ENCODE measurements at regions not wholly inside any gene's neighbourhood (a gene's known extent, or its start where the extent isn't known, plus 50 kb on each side); places are given as distances from the start of the nearest gene placed in this dataset.
"Not testable (repeated sequence)": the region's sequence is repeated elsewhere in the genome, so short reads cannot be mapped to it uniquely, and the experiment has no call there.

GRCh38 chr10:78229950-78230675 lies 196.4 kb downstream of the RPS24 start:
- Histone ChIP-seq H3K4me3 (ENCODE audit: low read depth in 1 of 2, low read length in 2 of 2) (no peak overlapping the region), H3K9me3 (ENCODE audit: control insufficient read depth in 1 of 2, low read length in 2 of 2) (no peaks in the 10 kb centered on the region), H3K27me3 (ENCODE audit: low read depth, low read length) (no peaks in the 10 kb centered on the region), H3K36me3 (ENCODE audit: control insufficient read depth in 1 of 2, insufficient read depth in 2 of 2, low read length in 2 of 2) (no peaks in the 10 kb centered on the region), H3K4me1 (ENCODE audit: control insufficient read depth in 1 of 2, insufficient read depth in 2 of 2, low read length in 2 of 2) (peaks cover 3 to 4% of the 10 kb centered on the region in 2 donors), H3K27ac (ENCODE audit: low read length) (no peak overlapping the region)

GRCh38 chr10:78231327-78231726 lies 197.7 kb downstream of the RPS24 start:
- Histone ChIP-seq H3K27me3 (ENCODE audit: low read depth, low read length) (no peaks in the 10 kb centered on the region), H3K4me3 (ENCODE audit: low read depth in 1 of 2, low read length in 2 of 2) (no peak overlapping the region), H3K9me3 (ENCODE audit: control insufficient read depth in 1 of 2, low read length in 2 of 2) (no peaks in the 10 kb centered on the region), H3K36me3 (ENCODE audit: control insufficient read depth in 1 of 2, insufficient read depth in 2 of 2, low read length in 2 of 2) (no peaks in the 10 kb centered on the region), H3K4me1 (ENCODE audit: control insufficient read depth in 1 of 2, insufficient read depth in 2 of 2, low read length in 2 of 2) (peaks cover 3 to 4% of the 10 kb centered on the region in 2 donors), H3K27ac (ENCODE audit: low read length) (no peak overlapping the region)

GRCh38 chr10:78231939-78232338 lies 198.3 kb downstream of the RPS24 start:
- Histone ChIP-seq H3K4me3 (ENCODE audit: low read depth in 1 of 2, low read length in 2 of 2) (no peak overlapping the region), H3K27ac (ENCODE audit: low read length) (peak overlapping the region; percentile 22), H3K9me3 (ENCODE audit: control insufficient read depth in 1 of 2, low read length in 2 of 2) (no peaks in the 10 kb centered on the region), H3K4me1 (ENCODE audit: control insufficient read depth in 1 of 2, insufficient read depth in 2 of 2, low read length in 2 of 2) (peaks cover 3 to 4% of the 10 kb centered on the region in 2 donors), H3K27me3 (ENCODE audit: low read depth, low read length) (no peaks in the 10 kb centered on the region), H3K36me3 (ENCODE audit: control insufficient read depth in 1 of 2, insufficient read depth in 2 of 2, low read length in 2 of 2) (no peaks in the 10 kb centered on the region)

- Histone ChIP-seq H3K27ac (ENCODE audit: low read length) (no peak overlapping the region), H3K36me3 (ENCODE audit: control insufficient read depth in 1 of 2, insufficient read depth in 2 of 2, low read length in 2 of 2) (no peaks in the 10 kb centered on the region), H3K9me3 (ENCODE audit: control insufficient read depth in 1 of 2, low read length in 2 of 2) (no peaks in the 10 kb centered on the region), H3K4me1 (ENCODE audit: control insufficient read depth in 1 of 2, insufficient read depth in 2 of 2, low read length in 2 of 2) (peaks cover 3 to 4% of the 10 kb centered on the region in 2 donors), H3K4me3 (ENCODE audit: low read depth in 1 of 2, low read length in 2 of 2) (no peak overlapping the region), H3K27me3 (ENCODE audit: low read depth, low read length) (no peaks in the 10 kb centered on the region)
Measured at GRCh38 chr10:78236416-78237015, 202.9 kb downstream of the RPS24 start.

GRCh38 chr10:78237951-78238350 lies 204.3 kb downstream of the RPS24 start:
- not testable (repeated sequence) for H3K36me3 ChIP-seq (ENCODE audit: control insufficient read depth in 1 of 2, insufficient read depth in 2 of 2, low read length in 2 of 2); H3K27ac ChIP-seq (ENCODE audit: low read length); H3K4me1 ChIP-seq (ENCODE audit: control insufficient read depth in 1 of 2, insufficient read depth in 2 of 2, low read length in 2 of 2); H3K4me3 ChIP-seq (ENCODE audit: low read depth in 1 of 2, low read length in 2 of 2); H3K9me3 ChIP-seq (ENCODE audit: control insufficient read depth in 1 of 2, low read length in 2 of 2); H3K27me3 ChIP-seq (ENCODE audit: low read depth, low read length)

- Histone ChIP-seq H3K36me3 (ENCODE audit: control insufficient read depth in 1 of 2, insufficient read depth in 2 of 2, low read length in 2 of 2) (no peaks in the 10 kb centered on the region), H3K4me3 (ENCODE audit: low read depth in 1 of 2, low read length in 2 of 2) (no peak overlapping the region), H3K4me1 (ENCODE audit: control insufficient read depth in 1 of 2, insufficient read depth in 2 of 2, low read length in 2 of 2) (no peaks in the 10 kb centered on the region), H3K27ac (ENCODE audit: low read length) (no peak overlapping the region), H3K9me3 (ENCODE audit: control insufficient read depth in 1 of 2, low read length in 2 of 2) (no peaks in the 10 kb centered on the region), H3K27me3 (ENCODE audit: low read depth, low read length) (no peaks in the 10 kb centered on the region)
Measured at GRCh38 chr10:78247266-78247665, 213.6 kb downstream of the RPS24 start.

GRCh38 chr10:78247821-78248220 lies 214.2 kb downstream of the RPS24 start:
- no peaks in the 10 kb centered on the region for H3K4me1 ChIP-seq (ENCODE audit: control insufficient read depth in 1 of 2, insufficient read depth in 2 of 2, low read length in 2 of 2)
- no peaks in the 10 kb centered on the region for H3K36me3 ChIP-seq (ENCODE audit: control insufficient read depth in 1 of 2, insufficient read depth in 2 of 2, low read length in 2 of 2)
- H3K27me3 ChIP-seq (ENCODE audit: low read depth, low read length), result no peaks in the 10 kb centered on the region
- no peaks in the 10 kb centered on the region for H3K9me3 ChIP-seq (ENCODE audit: control insufficient read depth in 1 of 2, low read length in 2 of 2)
- H3K27ac ChIP-seq (ENCODE audit: low read length), result peak overlapping the region; percentile 7
- no peak overlapping the region for H3K4me3 ChIP-seq (ENCODE audit: low read depth in 1 of 2, low read length in 2 of 2)

GRCh38 chr10:78248651-78249464 lies 215.2 kb downstream of the RPS24 start:
- H3K9me3 ChIP-seq (ENCODE audit: control insufficient read depth in 1 of 2, low read length in 2 of 2), result no peaks in the 10 kb centered on the region
- peak overlapping the region; percentile 7 for H3K27ac ChIP-seq (ENCODE audit: low read length)
- no peaks in the 10 kb centered on the region for H3K4me1 ChIP-seq (ENCODE audit: control insufficient read depth in 1 of 2, insufficient read depth in 2 of 2, low read length in 2 of 2)
- no peaks in the 10 kb centered on the region for H3K36me3 ChIP-seq (ENCODE audit: control insufficient read depth in 1 of 2, insufficient read depth in 2 of 2, low read length in 2 of 2)
- peak overlapping the region; percentile 8 to 31 for H3K4me3 ChIP-seq (ENCODE audit: low read depth in 1 of 2, low read length in 2 of 2)
- H3K27me3 ChIP-seq (ENCODE audit: low read depth, low read length), result no peaks in the 10 kb centered on the region

- Histone ChIP-seq H3K27me3 (ENCODE audit: low read depth, low read length) (no peaks in the 10 kb centered on the region), H3K9me3 (ENCODE audit: control insufficient read depth in 1 of 2, low read length in 2 of 2) (no peaks in the 10 kb centered on the region), H3K27ac (ENCODE audit: low read length) (no peak overlapping the region), H3K4me1 (ENCODE audit: control insufficient read depth in 1 of 2, insufficient read depth in 2 of 2, low read length in 2 of 2) (no peaks in the 10 kb centered on the region), H3K4me3 (ENCODE audit: low read depth in 1 of 2, low read length in 2 of 2) (no peak overlapping the region), H3K36me3 (ENCODE audit: control insufficient read depth in 1 of 2, insufficient read depth in 2 of 2, low read length in 2 of 2) (no peaks in the 10 kb centered on the region)
Measured at GRCh38 chr10:78249690-78250089, 216.0 kb downstream of the RPS24 start.

GRCh38 chr10:78250313-78251015 lies 216.8 kb downstream of the RPS24 start:
- Histone ChIP-seq H3K4me3 (ENCODE audit: low read depth in 1 of 2, low read length in 2 of 2) (no peak overlapping the region), H3K36me3 (ENCODE audit: control insufficient read depth in 1 of 2, insufficient read depth in 2 of 2, low read length in 2 of 2) (no peaks in the 10 kb centered on the region), H3K27me3 (ENCODE audit: low read depth, low read length) (no peaks in the 10 kb centered on the region), H3K27ac (ENCODE audit: low read length) (no peak overlapping the region), H3K4me1 (ENCODE audit: control insufficient read depth in 1 of 2, insufficient read depth in 2 of 2, low read length in 2 of 2) (peaks cover 0 to under 1% of the 10 kb centered on the region in 2 donors), H3K9me3 (ENCODE audit: control insufficient read depth in 1 of 2, low read length in 2 of 2) (no peaks in the 10 kb centered on the region)

GRCh38 chr10:78251016-78251385 lies 217.3 kb downstream of the RPS24 start:
- Histone ChIP-seq H3K4me1 (ENCODE audit: control insufficient read depth in 1 of 2, insufficient read depth in 2 of 2, low read length in 2 of 2) (peaks cover 0 to 5% of the 10 kb centered on the region in 2 donors), H3K27me3 (ENCODE audit: low read depth, low read length) (no peaks in the 10 kb centered on the region), H3K9me3 (ENCODE audit: control insufficient read depth in 1 of 2, low read length in 2 of 2) (no peaks in the 10 kb centered on the region), H3K27ac (ENCODE audit: low read length) (no peak overlapping the region), H3K36me3 (ENCODE audit: control insufficient read depth in 1 of 2, insufficient read depth in 2 of 2, low read length in 2 of 2) (no peaks in the 10 kb centered on the region), H3K4me3 (ENCODE audit: low read depth in 1 of 2, low read length in 2 of 2) (no peak overlapping the region)

Measured in muscle layer of duodenum (tissue), 2 donors.